ENCODE measurements at regions not wholly inside any gene's neighbourhood (a gene's known extent, or its start where the extent isn't known, plus 50 kb on each side); places are given as distances from the start of the nearest gene placed in this dataset.

GRCh38 chr2:187084524-187084923 is 235.6 kb upstream of the ZSWIM2 start:
- TF ChIP-seq CTCF (IDR thresholded peaks at IDR 0.05) (no peak), POLR2A (IDR thresholded peaks at IDR 0.05) (no peak), EP300 (IDR thresholded peaks at IDR 0.05) (no peak)

All from tibial nerve (tissue), 4 donors.